ENCODE measurements at regions not wholly inside any gene's neighbourhood (a gene's known extent, or its start where the extent isn't known, plus 50 kb on each side); places are given as distances from the start of the nearest gene placed in this dataset.

DNA sequence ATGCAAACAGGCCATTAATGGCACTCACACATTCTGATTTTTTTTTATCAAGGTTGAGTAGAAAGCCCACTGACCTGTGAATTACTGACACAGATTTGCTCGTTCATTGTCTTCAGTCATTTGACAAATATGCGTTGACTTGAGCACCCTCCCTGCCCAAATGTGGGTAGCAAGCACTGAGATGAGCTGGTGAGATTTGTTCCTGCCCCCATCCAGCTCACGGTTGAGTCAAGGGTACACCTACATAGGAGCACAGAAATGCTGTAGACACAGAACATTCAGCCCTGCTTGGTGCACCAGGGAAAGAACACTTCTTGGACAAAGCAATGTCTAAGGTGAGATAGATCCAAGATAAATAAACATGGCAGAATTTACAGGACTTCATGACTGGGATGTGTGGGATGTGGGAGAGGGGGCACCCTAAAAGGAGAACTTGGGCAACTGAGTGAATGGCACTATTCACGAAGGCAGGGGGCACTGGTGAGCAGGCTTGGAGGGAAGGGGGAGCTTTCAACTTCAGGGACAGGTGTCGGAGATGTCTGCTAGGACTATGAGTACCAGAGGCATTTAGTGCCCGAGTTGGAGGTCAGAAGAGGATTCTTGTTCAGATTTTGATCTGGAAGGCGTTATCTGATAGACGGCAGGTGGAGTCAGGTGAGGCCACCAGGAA lies 213.4 kb downstream of the VRK1 start:
- no peak for TF ChIP-seq EZH2 (IDR thresholded peaks at IDR 0.05; ENCODE audit: borderline replicate concordance)
- TF ChIP-seq, protein P1, sequence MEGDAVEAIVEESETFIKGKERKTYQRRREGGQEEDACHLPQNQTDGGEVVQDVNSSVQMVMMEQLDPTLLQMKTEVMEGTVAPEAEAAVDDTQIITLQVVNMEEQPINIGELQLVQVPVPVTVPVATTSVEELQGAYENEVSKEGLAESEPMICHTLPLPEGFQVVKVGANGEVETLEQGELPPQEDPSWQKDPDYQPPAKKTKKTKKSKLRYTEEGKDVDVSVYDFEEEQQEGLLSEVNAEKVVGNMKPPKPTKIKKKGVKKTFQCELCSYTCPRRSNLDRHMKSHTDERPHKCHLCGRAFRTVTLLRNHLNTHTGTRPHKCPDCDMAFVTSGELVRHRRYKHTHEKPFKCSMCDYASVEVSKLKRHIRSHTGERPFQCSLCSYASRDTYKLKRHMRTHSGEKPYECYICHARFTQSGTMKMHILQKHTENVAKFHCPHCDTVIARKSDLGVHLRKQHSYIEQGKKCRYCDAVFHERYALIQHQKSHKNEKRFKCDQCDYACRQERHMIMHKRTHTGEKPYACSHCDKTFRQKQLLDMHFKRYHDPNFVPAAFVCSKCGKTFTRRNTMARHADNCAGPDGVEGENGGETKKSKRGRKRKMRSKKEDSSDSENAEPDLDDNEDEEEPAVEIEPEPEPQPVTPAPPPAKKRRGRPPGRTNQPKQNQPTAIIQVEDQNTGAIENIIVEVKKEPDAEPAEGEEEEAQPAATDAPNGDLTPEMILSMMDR (IDR thresholded peaks at IDR 0.05; ENCODE audit: poor library complexity) = no peak
